Osteoblast (primary cell): ENCODE measurements at regions not wholly inside any gene's neighbourhood (a gene's known extent, or its start where the extent isn't known, plus 50 kb on each side); places are given as distances from the start of the nearest gene placed in this dataset.

Experiments used
- DNase-seq: peaks from one replicate; pipeline ENCODE4 v3.0.0; 2011; ENCODE audit warnings: low spot score, mixed read lengths; ENCODE audit not compliant: insufficient read length; ENCODE audit errors: missing footprints
- H2AFZ ChIP-seq: 2 replicates; pipeline ENCODE4 v1.6.0; 2011; ENCODE audit warnings: mild to moderate bottlenecking, low read length
- H3K27ac ChIP-seq: 2 replicates; pipeline ENCODE4 v1.5.1; 2011; ENCODE audit warnings: mild to moderate bottlenecking, low read depth, low read length, moderate library complexity
- H3K27me3 ChIP-seq: 2 replicates; pipeline ENCODE4 v1.6.0; 2012; ENCODE audit warnings: mild to moderate bottlenecking, control low read depth, inconsistent platforms, low read length, moderate library complexity; ENCODE audit not compliant: insufficient read depth
- H3K36me3 ChIP-seq: 2 replicates; pipeline ENCODE4 v1.5.1; 2011; ENCODE audit warnings: mild to moderate bottlenecking, low read length, control low read depth, moderate library complexity; ENCODE audit not compliant: insufficient read depth
- H3K4me1 ChIP-seq: 2 replicates; pipeline ENCODE4 v1.5.1; 2011; ENCODE audit warnings: mild to moderate bottlenecking, low read length, control low read depth, moderate library complexity; ENCODE audit not compliant: insufficient read depth
- H3K4me2 ChIP-seq: 2 replicates; pipeline ENCODE4 v1.6.0; 2011; ENCODE audit warnings: mild to moderate bottlenecking, low read length; ENCODE audit not compliant: insufficient read depth
- H3K4me3 ChIP-seq: fragments of 200-600 bp; sonication (generic); 3 replicates; pipeline ENCODE4 v1.5.1; 2012; ENCODE audit warnings: mild to moderate bottlenecking, low read length, inconsistent platforms; ENCODE audit not compliant: insufficient read depth
- H3K79me2 ChIP-seq: 2 replicates; pipeline ENCODE4 v1.6.0; 2012; ENCODE audit warnings: mild to moderate bottlenecking, low read length, control low read depth, inconsistent platforms; ENCODE audit not compliant: insufficient read depth
- H3K9me3 ChIP-seq: 2 replicates; pipeline ENCODE4 v1.5.1; 2011; ENCODE audit warnings: low read depth, low read length, control low read depth
- H4K20me1 ChIP-seq: 2 replicates; pipeline ENCODE4 v1.6.0; 2012; ENCODE audit warnings: mild to moderate bottlenecking, low read length, control low read depth; ENCODE audit not compliant: insufficient read depth
- CTCF ChIP-seq: IDR thresholded peaks from 2 replicates; pipeline ENCODE4 v1.5.1; 2011; ENCODE audit warnings: mild to moderate bottlenecking, low read depth, low read length, moderate library complexity; ENCODE audit errors: extremely low read depth

DNA sequence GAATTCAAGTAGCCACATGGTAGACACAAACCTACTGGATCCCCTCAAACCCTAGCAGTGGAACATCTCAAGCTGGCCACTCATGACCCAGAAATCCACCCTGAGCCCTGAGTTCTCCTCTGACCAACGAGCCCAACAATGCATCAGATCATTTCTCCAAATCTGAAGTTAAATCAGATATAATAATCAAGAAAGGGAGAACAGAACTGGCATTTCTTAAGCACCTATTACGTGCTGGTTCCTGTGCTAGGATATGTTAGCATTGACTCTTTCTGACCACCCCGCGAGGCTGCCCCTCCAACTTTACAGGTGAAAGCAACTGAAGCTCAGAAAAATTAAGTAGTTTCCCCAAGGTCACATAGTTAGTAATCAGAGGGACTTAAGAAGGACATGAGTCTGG, 51.5 kb upstream of the CCDC174 start:
- no peak overlapping the region for H3K4me2 ChIP-seq
- DNase-seq: peak; percentile 60
- H3K36me3 ChIP-seq: no peaks in the 10 kb centered on the region
- no peaks in the 10 kb centered on the region for H3K9me3 ChIP-seq
- no peak for TF ChIP-seq CTCF
- H3K4me3 ChIP-seq: no peak overlapping the region
- H3K79me2 ChIP-seq: no peaks in the 10 kb centered on the region
- H3K4me1 ChIP-seq: no peaks in the 10 kb centered on the region
- no peak overlapping the region for H2AFZ ChIP-seq
- no peak overlapping the region for H3K27ac ChIP-seq
- H3K27me3 ChIP-seq: peaks cover 31% of the 10 kb centered on the region
- no peaks in the 10 kb centered on the region for H4K20me1 ChIP-seq

- Histone ChIP-seq H3K9me3 (no peaks in the 10 kb centered on the region), H3K4me2 (no peak overlapping the region), H3K27ac (no peak overlapping the region), H2AFZ (no peak overlapping the region), H3K4me1 (no peaks in the 10 kb centered on the region), H3K27me3 (peaks cover 31% of the 10 kb centered on the region), H4K20me1 (no peaks in the 10 kb centered on the region), H3K79me2 (no peaks in the 10 kb centered on the region), H3K4me3 (no peak overlapping the region), H3K36me3 (no peaks in the 10 kb centered on the region)
- peak; percentile 71 for DNase-seq
- TF ChIP-seq CTCF: no peak
Measured at GRCh38 chr3:14600856-14601610, 50.5 kb upstream of the CCDC174 start.

GRCh38 chr3:14601692-14602005, 49.9 kb upstream of the CCDC174 start:
- Histone ChIP-seq H3K4me2 (no peak overlapping the region), H3K4me3 (no peak overlapping the region), H4K20me1 (no peaks in the 10 kb centered on the region), H2AFZ (no peak overlapping the region), H3K79me2 (no peaks in the 10 kb centered on the region), H3K4me1 (no peaks in the 10 kb centered on the region), H3K9me3 (no peaks in the 10 kb centered on the region), H3K27ac (no peak overlapping the region), H3K27me3 (peaks cover 31% of the 10 kb centered on the region), H3K36me3 (no peaks in the 10 kb centered on the region)
- no peak for DNase-seq
- TF ChIP-seq CTCF: no peak
